ENCODE measurements at regions not wholly inside any gene's neighbourhood (a gene's known extent, or its start where the extent isn't known, plus 50 kb on each side); places are given as distances from the start of the nearest gene placed in this dataset.

DNA sequence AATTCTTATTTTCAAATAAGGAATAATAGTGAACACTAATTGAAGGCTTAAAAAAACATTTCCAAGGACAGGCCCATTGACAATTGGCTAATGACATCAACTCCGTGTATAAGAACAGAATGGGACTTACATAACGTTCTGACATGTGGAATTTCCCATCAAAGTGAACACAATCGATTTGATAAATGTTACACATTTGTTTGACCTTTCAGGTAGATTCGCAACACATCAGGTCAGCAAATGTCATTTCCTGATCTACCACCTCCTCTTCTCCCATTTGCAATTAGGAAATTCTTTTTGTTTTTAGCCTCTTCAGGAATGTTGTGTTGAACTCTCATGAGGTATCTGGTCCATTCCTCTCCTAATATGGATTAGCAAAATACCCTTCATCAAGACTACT lies 292.9 kb upstream of the SLC14A2 start:
- TF ChIP-seq, protein P1, sequence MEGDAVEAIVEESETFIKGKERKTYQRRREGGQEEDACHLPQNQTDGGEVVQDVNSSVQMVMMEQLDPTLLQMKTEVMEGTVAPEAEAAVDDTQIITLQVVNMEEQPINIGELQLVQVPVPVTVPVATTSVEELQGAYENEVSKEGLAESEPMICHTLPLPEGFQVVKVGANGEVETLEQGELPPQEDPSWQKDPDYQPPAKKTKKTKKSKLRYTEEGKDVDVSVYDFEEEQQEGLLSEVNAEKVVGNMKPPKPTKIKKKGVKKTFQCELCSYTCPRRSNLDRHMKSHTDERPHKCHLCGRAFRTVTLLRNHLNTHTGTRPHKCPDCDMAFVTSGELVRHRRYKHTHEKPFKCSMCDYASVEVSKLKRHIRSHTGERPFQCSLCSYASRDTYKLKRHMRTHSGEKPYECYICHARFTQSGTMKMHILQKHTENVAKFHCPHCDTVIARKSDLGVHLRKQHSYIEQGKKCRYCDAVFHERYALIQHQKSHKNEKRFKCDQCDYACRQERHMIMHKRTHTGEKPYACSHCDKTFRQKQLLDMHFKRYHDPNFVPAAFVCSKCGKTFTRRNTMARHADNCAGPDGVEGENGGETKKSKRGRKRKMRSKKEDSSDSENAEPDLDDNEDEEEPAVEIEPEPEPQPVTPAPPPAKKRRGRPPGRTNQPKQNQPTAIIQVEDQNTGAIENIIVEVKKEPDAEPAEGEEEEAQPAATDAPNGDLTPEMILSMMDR (IDR thresholded peaks at IDR 0.05) = no peak
- no peak for TF ChIP-seq POLR2A (IDR thresholded peaks at IDR 0.05)
- TF ChIP-seq EP300 (IDR thresholded peaks at IDR 0.05) = no peak

All from stomach (tissue), 4 donors.